HCT116 (cell line): ENCODE measurements at regions not wholly inside any gene's neighbourhood (a gene's known extent, or its start where the extent isn't known, plus 50 kb on each side); places are given as distances from the start of the nearest gene placed in this dataset.

ENCODE experiments used
- POLR2A ChIP-seq: IDR thresholded peaks from 2 replicates; pipeline ENCODE4 v1.7.0; 2011; ENCODE audit warnings: borderline replicate concordance; ENCODE audit not compliant: insufficient read depth, insufficient read length; ENCODE audit errors: extremely low read depth
- POLR2AphosphoS5 ChIP-seq: IDR thresholded peaks from 2 replicates; pipeline ENCODE4 v1.6.1; 2011; ENCODE audit warnings: mild to moderate bottlenecking, low read depth, low read length, moderate library complexity
- TF ChIP-seq, protein P1 (sequence below), 3 experiments: fragments of 200-600 bp in 1 of 3; sonication (generic) in 1 of 3; IDR thresholded peaks in 2 of 3; conservative IDR thresholded peaks in 1 of 3; 2 replicates each; pipeline ENCODE4 v1.5.1; 2012 to 2017; ENCODE audit warnings: low read depth in 2 of 3, low read length in 2 of 3, antibody characterized with exemption in 1 of 3, borderline replicate concordance in 1 of 3, control low read depth in 1 of 3, mild to moderate bottlenecking in 1 of 3, mixed read lengths in 1 of 3, mixed run types in 1 of 3, moderate library complexity in 1 of 3; ENCODE audit not compliant: insufficient read depth in 1 of 3

DNA sequence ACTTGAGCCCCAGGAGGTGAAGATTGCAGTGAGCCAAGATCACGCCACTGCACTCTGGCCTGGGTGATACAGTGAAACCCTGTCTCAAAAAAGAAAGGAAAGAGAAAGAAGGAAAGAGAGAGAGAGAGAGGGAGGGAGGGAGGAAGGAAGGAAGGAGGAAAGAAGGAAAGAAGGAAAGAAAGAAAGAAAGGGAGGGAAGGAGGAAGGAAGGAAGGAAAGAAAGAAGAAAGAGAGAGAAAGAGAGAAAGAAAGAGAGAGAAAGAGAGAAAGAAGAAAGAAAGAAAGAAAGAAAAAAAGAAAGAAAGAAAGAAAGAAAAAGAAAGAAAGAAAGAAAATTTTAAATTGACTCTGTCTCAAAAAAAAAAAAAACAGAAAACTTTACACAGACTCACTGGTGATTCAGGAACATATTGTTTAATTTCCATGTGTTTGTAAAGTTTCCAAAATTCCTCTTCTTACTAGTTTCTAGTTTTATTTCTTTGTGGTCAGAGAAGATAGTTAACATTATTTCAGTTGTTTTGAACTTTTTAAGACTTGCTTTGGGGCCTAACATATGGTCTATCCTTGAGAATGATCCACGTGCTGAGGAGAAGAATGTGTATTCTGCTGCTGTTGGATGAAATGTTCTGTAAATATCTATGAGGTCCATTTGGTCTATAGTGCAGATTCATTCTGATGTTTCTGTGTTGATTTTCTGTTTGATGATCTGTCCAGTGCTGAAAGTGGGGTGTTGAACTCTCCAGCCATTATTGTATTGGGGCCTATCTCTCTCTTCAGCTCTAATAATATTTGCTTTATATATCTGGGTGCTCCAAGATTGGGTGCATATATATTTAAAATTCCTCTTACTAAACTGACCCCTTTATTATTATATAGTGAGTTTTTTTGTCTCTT, 204.4 kb upstream of the SERP2 start:
- TF ChIP-seq, protein P1, sequence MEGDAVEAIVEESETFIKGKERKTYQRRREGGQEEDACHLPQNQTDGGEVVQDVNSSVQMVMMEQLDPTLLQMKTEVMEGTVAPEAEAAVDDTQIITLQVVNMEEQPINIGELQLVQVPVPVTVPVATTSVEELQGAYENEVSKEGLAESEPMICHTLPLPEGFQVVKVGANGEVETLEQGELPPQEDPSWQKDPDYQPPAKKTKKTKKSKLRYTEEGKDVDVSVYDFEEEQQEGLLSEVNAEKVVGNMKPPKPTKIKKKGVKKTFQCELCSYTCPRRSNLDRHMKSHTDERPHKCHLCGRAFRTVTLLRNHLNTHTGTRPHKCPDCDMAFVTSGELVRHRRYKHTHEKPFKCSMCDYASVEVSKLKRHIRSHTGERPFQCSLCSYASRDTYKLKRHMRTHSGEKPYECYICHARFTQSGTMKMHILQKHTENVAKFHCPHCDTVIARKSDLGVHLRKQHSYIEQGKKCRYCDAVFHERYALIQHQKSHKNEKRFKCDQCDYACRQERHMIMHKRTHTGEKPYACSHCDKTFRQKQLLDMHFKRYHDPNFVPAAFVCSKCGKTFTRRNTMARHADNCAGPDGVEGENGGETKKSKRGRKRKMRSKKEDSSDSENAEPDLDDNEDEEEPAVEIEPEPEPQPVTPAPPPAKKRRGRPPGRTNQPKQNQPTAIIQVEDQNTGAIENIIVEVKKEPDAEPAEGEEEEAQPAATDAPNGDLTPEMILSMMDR (IDR thresholded peaks at IDR 0.05 in 2 of 3, conservative IDR thresholded peaks at IDR 0.05 in 1 of 3; ENCODE audit: borderline replicate concordance in 1 of 3, insufficient read depth in 1 of 3, low read depth in 2 of 3, low read length in 2 of 3): no peak
- no peak for TF ChIP-seq POLR2A
- no peak for TF ChIP-seq POLR2AphosphoS5
